Pancreas (tissue), 10 donors: ENCODE measurements at regions not wholly inside any gene's neighbourhood (a gene's known extent, or its start where the extent isn't known, plus 50 kb on each side); places are given as distances from the start of the nearest gene placed in this dataset.

ENCODE experiments used
- ATAC-seq, 4 donors: fragments of 200-7000 bp; cut with Tn5 transposase; one replicate each; pipeline versions ENCODE4 v1.8.0 to v1.9.1; 2020; ENCODE audit warnings: mild to moderate bottlenecking in 4 of 4, moderate library complexity in 4 of 4
- DNase-seq, 6 donors: peaks; one replicate each; pipeline ENCODE4 v3.0.0-alpha.2; 2020
- FAIRE-seq: peaks from 2 replicates; lab custom pipeline; 2012; peaks lifted over from hg19 to GRCh38; lab: Jason Lieb, UNC
- H3K27ac ChIP-seq, 4 donors: fragments of 200-600 bp; sonication (generic); 1 replicate in 3 of 4; 2 replicates in 1 of 4; pipeline versions ENCODE4 v1.5.0 to v1.8.0; 2020
- H3K27me3 ChIP-seq, 4 donors: fragments of 200-600 bp; one replicate each; pipeline ENCODE4 v1.8.0; 2021
- H3K36me3 ChIP-seq, 3 donors: fragments of 200-600 bp; sonication (generic) in 1 of 3; one replicate each; pipeline versions ENCODE4 v1.5.0 to v1.8.0; 2020 to 2021
- H3K4me1 ChIP-seq, 3 donors: fragments of 200-600 bp; one replicate each; pipeline ENCODE4 v1.8.0; 2021
- H3K4me3 ChIP-seq, 4 donors: fragments of 200-600 bp; sonication (generic) in 2 of 4; one replicate each; pipeline versions ENCODE4 v1.5.0 to v1.8.0; 2020 to 2021
- H3K9me3 ChIP-seq, 4 donors: fragments of 200-600 bp; one replicate each; pipeline ENCODE4 v1.8.0; 2021
- WGBS, 2 donors: extraction: QIAGEN DNeasy Blood & Tissue Kit; methylation state at CpG; one replicate each; pipeline ENCODE4 v1.1.7; 2013; 5-methylcytosine and 5-hydroxymethylcytosine counted together
- intact Hi-C, 3 donors: fragments of 100-400 bp; cut with DNase I; formaldehyde crosslinking; loops; one replicate each; pipeline versions ENCODE4 v1.11.1 to v1.14.2; 2022
- TF ChIP-seq, protein P1 (sequence below), 4 donors: fragments of 200-600 bp; sonication (generic) in 3 of 4; IDR thresholded peaks; one replicate each; pipeline versions ENCODE4 v1.5.0 to v1.8.0; 2021; ENCODE audit warnings: antibody characterized with exemption in 4 of 4
- donor health status: healthy with polysubstance abuse.
- donor health status: DM: no; HTN: no; CAD: no; lungs with moderate emphysema.
- donor health status: DM: no; HTN: no; CAD: no.
- donor health status: control.
- donor health status: control.
- donor health status: Bipolar disorder and iron deficiency.
- donor health status: DM: yes; HTN: yes; CAD: no.
- donor health status: DM: no; HTN: no; CAD: no.
- donor health status: DM: no; HTN: no; CAD: no.
- donor health status: DM: yes; HTN: yes; CAD: no.

DNA sequence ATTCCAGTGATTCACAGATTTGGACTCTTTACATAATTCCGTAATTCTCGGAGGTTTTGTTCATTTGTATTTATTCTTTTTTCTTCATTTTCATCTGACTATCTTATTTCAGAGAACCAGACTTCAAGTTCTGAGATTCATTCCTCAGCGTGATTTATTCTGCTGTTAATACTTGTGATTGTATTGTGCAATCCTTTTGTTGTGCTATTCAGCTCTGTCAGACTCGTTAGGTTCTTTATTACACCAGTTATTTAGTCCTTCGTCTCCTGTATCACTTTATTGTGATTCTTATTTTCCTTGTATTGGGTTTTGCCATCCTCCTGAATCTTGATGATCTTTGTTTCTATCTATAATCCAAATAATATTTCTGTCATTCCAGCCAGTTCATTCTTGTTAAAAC, 529.3 kb upstream of the LRRTM4 start:
- no peaks in the 10 kb centered on the region for H3K36me3 ChIP-seq
- 67 to 75% methylated on average over 5 of the region's 5 CpGs for WGBS, 2 donors
- no peak overlapping the region for H3K27ac ChIP-seq
- TF ChIP-seq, protein P1, sequence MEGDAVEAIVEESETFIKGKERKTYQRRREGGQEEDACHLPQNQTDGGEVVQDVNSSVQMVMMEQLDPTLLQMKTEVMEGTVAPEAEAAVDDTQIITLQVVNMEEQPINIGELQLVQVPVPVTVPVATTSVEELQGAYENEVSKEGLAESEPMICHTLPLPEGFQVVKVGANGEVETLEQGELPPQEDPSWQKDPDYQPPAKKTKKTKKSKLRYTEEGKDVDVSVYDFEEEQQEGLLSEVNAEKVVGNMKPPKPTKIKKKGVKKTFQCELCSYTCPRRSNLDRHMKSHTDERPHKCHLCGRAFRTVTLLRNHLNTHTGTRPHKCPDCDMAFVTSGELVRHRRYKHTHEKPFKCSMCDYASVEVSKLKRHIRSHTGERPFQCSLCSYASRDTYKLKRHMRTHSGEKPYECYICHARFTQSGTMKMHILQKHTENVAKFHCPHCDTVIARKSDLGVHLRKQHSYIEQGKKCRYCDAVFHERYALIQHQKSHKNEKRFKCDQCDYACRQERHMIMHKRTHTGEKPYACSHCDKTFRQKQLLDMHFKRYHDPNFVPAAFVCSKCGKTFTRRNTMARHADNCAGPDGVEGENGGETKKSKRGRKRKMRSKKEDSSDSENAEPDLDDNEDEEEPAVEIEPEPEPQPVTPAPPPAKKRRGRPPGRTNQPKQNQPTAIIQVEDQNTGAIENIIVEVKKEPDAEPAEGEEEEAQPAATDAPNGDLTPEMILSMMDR (IDR thresholded peaks at IDR 0.05), result no peak
- ATAC-seq, result no peak
- no peaks in the 10 kb centered on the region for H3K27me3 ChIP-seq
- H3K4me1 ChIP-seq, result no peaks in the 10 kb centered on the region
- DNase-seq, result no peak
- no peak for FAIRE-seq
- H3K9me3 ChIP-seq, result no peaks in the 10 kb centered on the region
- intact Hi-C loops, result no loop called here
- H3K4me3 ChIP-seq, result no peak overlapping the region

DNA sequence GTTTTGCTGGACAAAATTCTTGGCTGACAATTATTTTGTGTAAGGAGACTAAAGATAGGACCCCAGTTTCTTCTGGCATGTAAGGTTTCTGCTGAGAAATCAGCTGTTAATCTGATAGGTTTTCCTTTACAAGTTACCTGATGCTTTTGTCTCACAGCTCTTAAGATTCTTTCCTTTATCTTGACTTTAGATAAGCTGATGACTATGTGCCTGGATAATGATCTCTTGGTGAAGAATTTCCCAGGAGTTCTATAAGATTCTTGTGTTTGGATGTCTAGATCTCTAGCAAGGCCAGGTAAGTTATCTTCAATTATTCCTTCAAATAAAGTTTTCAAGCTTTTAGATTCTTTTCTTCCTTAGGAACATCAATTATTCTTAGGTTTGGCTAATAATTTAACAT, 534.8 kb upstream of the LRRTM4 start:
- DNase-seq, result no peak
- TF ChIP-seq, protein P1 (IDR thresholded peaks at IDR 0.05), result no peak
- H3K4me1 ChIP-seq, result no peaks in the 10 kb centered on the region
- H3K36me3 ChIP-seq, result no peaks in the 10 kb centered on the region
- H3K9me3 ChIP-seq, result no peaks in the 10 kb centered on the region
- H3K4me3 ChIP-seq, result no peak overlapping the region
- no peak for FAIRE-seq
- no peak for ATAC-seq
- no peak overlapping the region for H3K27ac ChIP-seq
- H3K27me3 ChIP-seq, result no peaks in the 10 kb centered on the region
- intact Hi-C loops, result no loop called here

DNA sequence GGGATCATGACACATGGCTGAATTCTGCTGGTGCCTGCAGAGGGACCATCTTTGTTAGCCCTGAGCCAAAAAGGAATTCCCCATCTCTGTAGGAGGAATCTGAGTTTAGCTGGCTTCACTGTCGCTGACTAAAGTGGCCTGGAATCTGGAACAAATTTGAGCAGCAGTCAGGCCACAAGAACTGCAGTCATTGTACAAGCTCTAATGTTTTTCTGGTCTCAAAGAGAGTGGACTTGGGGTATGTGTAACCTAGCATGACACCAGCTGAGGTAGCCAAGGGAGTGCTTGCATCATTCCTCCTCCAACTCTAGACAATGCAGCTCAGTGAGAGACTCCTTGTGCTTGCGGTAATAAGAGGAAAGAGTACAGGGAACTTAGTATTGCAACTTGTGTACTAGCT, 539.1 kb upstream of the LRRTM4 start:
- Histone ChIP-seq H3K27me3 (no peaks in the 10 kb centered on the region), H3K27ac (no peak overlapping the region), H3K36me3 (no peaks in the 10 kb centered on the region), H3K4me3 (no peak overlapping the region), H3K9me3 (no peaks in the 10 kb centered on the region), H3K4me1 (no peaks in the 10 kb centered on the region)
- WGBS, 2 donors, result 80 to 88% methylated on average over 2 of the region's 2 CpGs
- intact Hi-C loops, result no loop called here
- TF ChIP-seq, protein P1 (IDR thresholded peaks at IDR 0.05), result no peak
- DNase-seq (no peak), ATAC-seq (no peak), FAIRE-seq (no peak)

DNA sequence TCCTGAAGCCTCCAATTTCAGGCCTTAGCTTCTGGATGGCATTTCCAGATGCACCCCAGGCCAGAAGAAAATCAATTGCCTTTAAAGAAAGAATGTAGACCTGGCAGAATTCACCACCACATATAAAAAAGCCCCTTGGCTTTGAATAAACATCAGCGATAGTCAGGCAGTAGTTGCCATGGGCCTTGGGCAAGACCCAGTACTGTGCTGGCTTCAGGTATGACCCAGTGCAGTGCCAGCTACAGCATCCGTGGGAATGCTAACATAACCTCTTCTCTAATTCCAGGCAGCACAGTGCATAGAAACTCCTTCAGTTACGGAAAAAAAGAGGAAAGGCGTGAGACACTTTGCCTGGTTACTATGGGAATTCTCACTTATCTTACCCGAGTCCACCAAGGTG, 539.6 kb upstream of the LRRTM4 start:
- TF ChIP-seq, protein P1 (IDR thresholded peaks at IDR 0.05), result no peak
- DNase-seq (no peak), ATAC-seq (no peak), FAIRE-seq (no peak)
- H3K4me3 ChIP-seq, result no peak overlapping the region
- no peak overlapping the region for H3K27ac ChIP-seq
- no peaks in the 10 kb centered on the region for H3K36me3 ChIP-seq
- no peaks in the 10 kb centered on the region for H3K27me3 ChIP-seq
- intact Hi-C loops, result no loop called here
- no peaks in the 10 kb centered on the region for H3K9me3 ChIP-seq
- no peaks in the 10 kb centered on the region for H3K4me1 ChIP-seq
- 67 to 82% methylated on average over 5 of the region's 5 CpGs for WGBS, 2 donors

DNA sequence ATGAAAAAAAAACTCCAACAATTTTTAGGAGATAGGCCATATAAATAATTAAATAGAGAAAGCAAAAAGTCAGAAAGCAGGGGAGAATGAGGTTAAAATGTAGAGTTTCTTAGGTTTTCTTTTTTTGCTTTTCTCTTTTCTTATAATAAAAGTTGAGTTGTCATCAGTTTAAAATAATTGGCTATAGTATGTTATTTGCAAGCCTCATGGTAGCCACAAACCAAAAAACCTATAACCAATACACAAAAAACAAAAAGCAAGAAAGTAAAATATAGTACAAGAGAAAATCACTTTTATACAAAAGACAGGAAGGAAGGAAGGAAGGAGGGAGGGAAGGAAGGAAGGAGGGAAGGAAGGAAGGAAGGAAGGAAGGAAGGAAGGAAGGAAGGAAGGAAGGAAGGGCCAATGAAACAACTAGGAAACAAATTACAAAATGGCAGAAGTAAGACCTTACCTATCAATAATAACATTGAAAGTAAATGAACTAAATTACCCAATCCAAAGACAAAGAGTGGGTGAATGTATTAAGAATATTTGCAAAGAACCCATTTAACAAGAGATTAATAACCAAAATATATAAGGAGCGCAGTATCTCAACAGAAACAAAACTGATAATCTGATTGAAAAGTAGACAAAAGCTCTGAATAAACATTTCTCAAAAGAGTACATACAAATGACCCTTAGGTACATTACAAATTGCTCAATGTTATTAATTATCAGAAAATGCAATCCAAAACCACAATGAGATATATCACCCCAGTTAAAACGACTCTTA, 541.3 kb upstream of the LRRTM4 start:
- FAIRE-seq (no peak), ATAC-seq (no peak), DNase-seq (no peak)
- intact Hi-C loops, result no loop called here
- H3K27ac ChIP-seq, result no peak overlapping the region
- TF ChIP-seq, protein P1 (IDR thresholded peaks at IDR 0.05), result no peak
- H3K27me3 ChIP-seq, result no peaks in the 10 kb centered on the region
- 54 to 60% methylated on average over 2 of the region's 2 CpGs for WGBS, 2 donors
- no peak overlapping the region for H3K4me3 ChIP-seq
- H3K9me3 ChIP-seq, result no peaks in the 10 kb centered on the region
- H3K4me1 ChIP-seq, result no peaks in the 10 kb centered on the region
- H3K36me3 ChIP-seq, result no peaks in the 10 kb centered on the region
